ENCODE measurements at regions not wholly inside any gene's neighbourhood (a gene's known extent, or its start where the extent isn't known, plus 50 kb on each side); places are given as distances from the start of the nearest gene placed in this dataset.
"Not testable (repeated sequence)": the region's sequence is repeated elsewhere in the genome, so short reads cannot be mapped to it uniquely, and the experiment has no call there.

DNA sequence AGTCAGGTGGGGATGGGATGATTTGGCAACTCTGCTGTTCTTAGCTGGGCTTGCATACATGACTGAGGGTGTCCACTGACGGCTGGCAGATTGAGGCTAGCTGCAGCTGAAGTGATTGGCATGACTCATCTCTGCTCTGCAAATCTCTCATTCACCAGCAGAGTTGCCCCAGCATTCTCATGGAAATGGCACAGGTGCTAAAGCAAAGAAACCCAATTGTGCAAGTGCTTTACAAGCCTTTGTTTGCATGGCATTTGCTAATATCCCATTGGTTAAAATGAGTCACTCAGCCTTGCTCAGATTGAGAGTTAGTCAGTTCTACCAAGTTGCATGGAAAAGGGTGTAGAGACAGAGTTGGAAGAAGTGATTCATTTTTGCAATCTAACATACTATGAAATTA is 389.7 kb upstream of the FAR2 start:
- H3K36me3 ChIP-seq: no peaks in the 10 kb centered on the region
- intact Hi-C loops (cut with DNase I): no loop called here

DNA sequence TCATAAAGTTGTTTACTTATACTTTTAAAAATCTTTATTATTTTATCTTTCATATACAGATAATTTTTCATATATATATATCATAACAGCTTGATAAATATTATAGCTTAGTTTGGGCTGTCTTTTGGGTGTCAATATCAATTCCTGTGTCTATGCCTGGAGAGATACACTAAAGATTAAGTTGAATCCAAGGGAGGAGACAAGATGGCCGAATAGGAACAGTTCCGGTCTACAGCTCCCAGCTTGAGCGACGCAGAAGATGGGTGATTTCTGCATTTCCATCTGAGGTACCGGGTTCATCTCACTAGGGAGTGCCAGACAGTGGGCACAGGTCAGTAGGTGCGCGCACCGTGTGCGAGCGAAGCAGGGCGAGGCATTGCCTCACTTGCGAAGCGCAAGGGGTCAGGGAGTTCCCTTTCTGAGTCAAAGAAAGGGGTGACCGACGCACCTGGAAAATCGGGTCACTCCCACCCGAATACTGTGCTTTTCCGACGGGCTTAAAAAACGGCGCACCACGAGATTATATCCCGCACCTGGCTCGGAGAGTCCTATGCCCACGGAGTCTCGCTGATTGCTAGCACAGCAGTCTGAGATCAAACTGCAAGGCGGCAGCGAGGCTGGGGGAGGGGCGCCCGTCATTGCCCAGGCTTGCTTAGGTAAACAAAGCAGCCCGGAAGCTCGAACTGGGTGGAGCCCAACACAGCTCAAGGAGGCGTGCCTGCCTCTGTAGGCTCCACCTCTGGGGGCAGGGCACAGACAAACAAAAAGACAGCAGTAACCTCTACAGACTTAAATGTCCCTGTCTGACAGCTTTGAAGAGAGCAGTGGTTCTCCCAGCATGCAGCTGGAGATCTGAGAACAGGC is 388.8 kb upstream of the FAR2 start:
- DNase-seq (ENCODE audit: low spot score in 2 of 2); H3K36me3 ChIP-seq; H3K9me3 ChIP-seq; H3K27ac ChIP-seq; H3K4me1 ChIP-seq; intact Hi-C loops (cut with DNase I); H3K27me3 ChIP-seq; H3K4me3 ChIP-seq: not testable (repeated sequence)

More for the DNA sequence above, 389.7 kb upstream of the FAR2 start:
- no peaks in the 10 kb centered on the region for H3K27me3 ChIP-seq
- DNase-seq (ENCODE audit: low spot score in 2 of 2): no peak
- H3K27ac ChIP-seq: no peak overlapping the region
- H3K9me3 ChIP-seq: no peaks in the 10 kb centered on the region
- no peak overlapping the region for H3K4me3 ChIP-seq
- H3K4me1 ChIP-seq: no peaks in the 10 kb centered on the region
- TF ChIP-seq, protein P1, sequence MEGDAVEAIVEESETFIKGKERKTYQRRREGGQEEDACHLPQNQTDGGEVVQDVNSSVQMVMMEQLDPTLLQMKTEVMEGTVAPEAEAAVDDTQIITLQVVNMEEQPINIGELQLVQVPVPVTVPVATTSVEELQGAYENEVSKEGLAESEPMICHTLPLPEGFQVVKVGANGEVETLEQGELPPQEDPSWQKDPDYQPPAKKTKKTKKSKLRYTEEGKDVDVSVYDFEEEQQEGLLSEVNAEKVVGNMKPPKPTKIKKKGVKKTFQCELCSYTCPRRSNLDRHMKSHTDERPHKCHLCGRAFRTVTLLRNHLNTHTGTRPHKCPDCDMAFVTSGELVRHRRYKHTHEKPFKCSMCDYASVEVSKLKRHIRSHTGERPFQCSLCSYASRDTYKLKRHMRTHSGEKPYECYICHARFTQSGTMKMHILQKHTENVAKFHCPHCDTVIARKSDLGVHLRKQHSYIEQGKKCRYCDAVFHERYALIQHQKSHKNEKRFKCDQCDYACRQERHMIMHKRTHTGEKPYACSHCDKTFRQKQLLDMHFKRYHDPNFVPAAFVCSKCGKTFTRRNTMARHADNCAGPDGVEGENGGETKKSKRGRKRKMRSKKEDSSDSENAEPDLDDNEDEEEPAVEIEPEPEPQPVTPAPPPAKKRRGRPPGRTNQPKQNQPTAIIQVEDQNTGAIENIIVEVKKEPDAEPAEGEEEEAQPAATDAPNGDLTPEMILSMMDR (IDR thresholded peaks at IDR 0.05): no peak

DNA sequence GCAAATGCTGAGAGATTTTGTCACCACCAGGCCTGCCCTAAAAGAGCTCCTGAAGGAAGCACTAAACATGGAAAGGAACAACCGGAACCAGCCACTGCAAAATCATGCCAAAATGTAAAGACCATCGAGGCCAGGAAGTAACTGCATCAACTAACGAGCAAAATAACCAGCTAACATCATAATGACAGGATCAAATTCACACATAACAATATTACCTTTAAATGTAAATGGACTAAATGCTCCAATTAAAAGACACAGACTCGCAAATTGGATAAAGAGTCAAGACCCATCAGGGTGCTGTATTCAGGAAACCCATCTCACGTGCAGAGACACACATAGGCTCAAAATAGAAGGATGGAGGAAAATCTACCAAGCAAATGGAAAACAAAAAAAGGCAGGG is 387.2 kb upstream of the FAR2 start:
- H3K9me3 ChIP-seq; H3K27me3 ChIP-seq; DNase-seq (ENCODE audit: low spot score in 2 of 2); H3K4me3 ChIP-seq; H3K27ac ChIP-seq; H3K36me3 ChIP-seq; H3K4me1 ChIP-seq; intact Hi-C loops (cut with DNase I): not testable (repeated sequence)

DNA sequence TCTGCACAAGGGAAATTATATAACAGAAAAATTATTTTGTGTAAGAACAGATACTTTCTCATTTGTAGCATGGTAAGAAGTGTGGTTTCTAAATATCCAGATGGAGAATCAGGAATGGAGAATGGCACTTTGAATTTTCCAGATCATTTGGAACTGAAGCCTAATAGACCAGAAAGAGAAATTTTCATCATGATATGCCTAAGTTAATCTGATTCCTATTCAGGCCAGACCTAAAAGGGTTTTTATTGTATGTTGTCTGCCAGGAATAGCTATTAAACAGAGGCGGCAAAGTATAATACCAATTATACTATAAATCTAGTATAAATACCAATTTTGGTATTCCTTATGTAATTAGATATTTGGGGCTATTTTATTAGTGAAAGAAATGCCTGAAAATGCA is 382.7 kb upstream of the FAR2 start:
- TF ChIP-seq, protein P1 (IDR thresholded peaks at IDR 0.05): no peak
- Histone ChIP-seq H3K9me3 (no peaks in the 10 kb centered on the region), H3K27me3 (no peaks in the 10 kb centered on the region), H3K36me3 (no peaks in the 10 kb centered on the region), H3K4me1 (no peaks in the 10 kb centered on the region), H3K4me3 (no peak overlapping the region), H3K27ac (no peak overlapping the region)
- intact Hi-C loops (cut with DNase I): no loop called here
- DNase-seq (ENCODE audit: low spot score in 2 of 2): no peak

DNA sequence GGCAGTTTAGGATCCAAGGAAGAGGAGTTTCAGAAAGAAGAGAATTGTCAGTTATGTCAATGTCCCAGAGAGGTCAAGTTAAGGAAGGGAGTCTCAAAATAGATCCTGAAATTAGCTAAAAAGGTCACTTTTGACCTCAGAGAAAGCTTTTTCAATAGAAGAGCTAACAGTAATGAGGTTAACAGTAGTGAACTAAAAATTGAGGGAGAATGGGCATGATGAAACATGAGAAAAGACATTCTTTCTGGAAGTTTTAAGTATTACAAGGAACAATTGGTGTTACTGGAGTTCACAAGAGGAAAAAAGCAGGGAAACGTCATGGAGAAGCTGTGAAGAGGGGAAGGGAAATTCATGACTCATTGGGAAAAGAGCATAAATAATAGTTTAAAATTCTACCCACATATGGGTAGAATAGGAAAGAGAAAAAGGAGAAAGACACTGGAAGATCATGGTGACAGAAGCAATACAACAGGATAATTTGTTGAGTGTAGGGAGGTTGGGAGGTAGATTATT is 381.2 kb upstream of the FAR2 start:
- Histone ChIP-seq H3K27ac (no peak overlapping the region), H3K4me1 (no peaks in the 10 kb centered on the region), H3K27me3 (no peaks in the 10 kb centered on the region), H3K4me3 (no peak overlapping the region), H3K9me3 (no peaks in the 10 kb centered on the region), H3K36me3 (no peaks in the 10 kb centered on the region)
- DNase-seq (ENCODE audit: low spot score in 2 of 2): no peak
- intact Hi-C loops (cut with DNase I): no loop called here
- TF ChIP-seq, protein P1 (IDR thresholded peaks at IDR 0.05): no peak

DNA sequence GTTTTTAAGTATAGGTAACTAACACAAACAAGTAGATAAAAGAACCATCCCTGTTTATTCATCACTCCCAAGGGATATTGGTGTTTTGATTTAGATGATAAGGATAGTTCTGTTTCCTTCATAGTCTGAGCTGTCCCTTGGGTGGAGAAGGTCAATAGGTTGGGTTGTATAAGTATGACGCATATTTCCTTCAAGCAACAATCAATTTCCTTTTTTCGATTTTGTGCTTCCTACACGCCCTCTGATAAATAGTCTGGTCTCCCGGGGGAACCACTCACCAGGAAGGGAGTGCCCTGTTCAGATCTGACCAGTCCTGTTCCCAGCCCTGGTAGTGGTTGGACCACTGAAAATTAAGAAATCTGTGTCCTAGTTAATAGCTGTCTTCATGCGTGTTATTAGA is 378.8 kb upstream of the FAR2 start:
- intact Hi-C loops (cut with DNase I): no loop called here
- Histone ChIP-seq H3K27ac (no peak overlapping the region), H3K9me3 (no peaks in the 10 kb centered on the region), H3K4me3 (no peak overlapping the region), H3K4me1 (no peaks in the 10 kb centered on the region), H3K27me3 (no peaks in the 10 kb centered on the region), H3K36me3 (no peaks in the 10 kb centered on the region)
- no peak for DNase-seq (ENCODE audit: low spot score in 2 of 2)
- TF ChIP-seq, protein P1 (IDR thresholded peaks at IDR 0.05): no peak

Measured in ascending aorta (tissue), 2 donors.